A549 (cell line): ENCODE measurements at regions not wholly inside any gene's neighbourhood (a gene's known extent, or its start where the extent isn't known, plus 50 kb on each side); places are given as distances from the start of the nearest gene placed in this dataset.

ENCODE experiments used
- ATAC-seq, 2 experiments: fragments of 200-7000 bp in 1 of 2; fragments of >200 bp in 1 of 2; cut with Nextera tagmentation in 1 of 2; cut with Tn5 transposase in 1 of 2; 3 replicates each; pipeline versions ENCODE4 v1.8.0 to v1.9.1; 2018 to 2020; ENCODE audit warnings: mild to moderate bottlenecking in 1 of 2, moderate library complexity in 1 of 2
- CTCF ChIA-PET: fragments of 300-600 bp; sonication (Branson Sonifier 250); formaldehyde crosslinking; extraction: SDS; loops from one replicate; lab custom pipeline; 2021; ENCODE audit warnings: antibody characterized with exemption, inconsistent platforms; lab: Yijun Ruan, JAX
- POLR2A ChIA-PET: fragments of 350-600 bp; formaldehyde crosslinking; extraction: SDS; loops from one replicate; lab custom pipeline; 2021; ENCODE audit warnings: antibody characterized with exemption, inconsistent platforms; lab: Yijun Ruan, JAX
- DNase-seq, 2 experiments: peaks; one replicate each; pipeline versions ENCODE4 v3.0.0 to v3.0.0-alpha.2; 2011 to 2016; ENCODE audit warnings: low read depth in 1 of 2, low spot score in 1 of 2
- FAIRE-seq: peaks from 2 replicates; lab custom pipeline; 2011; peaks lifted over from hg19 to GRCh38; lab: Jason Lieb, UNC
- H3K27ac ChIP-seq, 2 experiments: fragments of >200 bp; sonication (Bioruptor Twin); formaldehyde crosslinking; 3 replicates each; pipeline ENCODE4 v1.5.1; 2016 to 2017
- H3K4me1 ChIP-seq: fragments of >200 bp; sonication (Bioruptor Twin); formaldehyde crosslinking; 3 replicates; pipeline ENCODE4 v1.6.1; 2016
- H3K4me2 ChIP-seq: fragments of >200 bp; sonication (Bioruptor Twin); formaldehyde crosslinking; 3 replicates; pipeline ENCODE4 v1.6.1; 2016
- H3K4me3 ChIP-seq: fragments of >200 bp; sonication (Bioruptor Twin); formaldehyde crosslinking; 3 replicates; pipeline ENCODE4 v1.5.1; 2016
- H3K9me3 ChIP-seq: fragments of >200 bp; sonication (Bioruptor Twin); formaldehyde crosslinking; 3 replicates; pipeline ENCODE4 v1.6.1; 2016
- ATOH8 ChIP-seq: fragments of 250-450 bp; sonication (Bioruptor Pico); IDR thresholded peaks from 2 replicates; pipeline ENCODE4 v1.5.0; 2020; ENCODE audit warnings: low read depth, mild to moderate bottlenecking, moderate library complexity
- CBX2 ChIP-seq: fragments of 200-600 bp; sonication (generic); IDR thresholded peaks from 2 replicates; pipeline ENCODE4 v1.6.1; 2016; ENCODE audit warnings: low read depth, mild to moderate bottlenecking, borderline replicate concordance
- CBX8 ChIP-seq: fragments of 200-600 bp; sonication (generic); IDR thresholded peaks from 2 replicates; pipeline ENCODE4 v1.6.1; 2016
- CHD4 ChIP-seq: fragments of 200-600 bp; sonication (generic); IDR thresholded peaks from 2 replicates; pipeline ENCODE4 v1.6.1; 2016; ENCODE audit warnings: antibody characterized with exemption, mild to moderate bottlenecking, borderline replicate concordance
- CTCF ChIP-seq: fragments of >200 bp; sonication (Bioruptor Twin); formaldehyde crosslinking; IDR thresholded peaks from 3 replicates; pipeline ENCODE4 v1.5.1; 2016
- E2F6 ChIP-seq: IDR thresholded peaks from 2 replicates; pipeline ENCODE4 v1.6.1; 2012; ENCODE audit warnings: low read depth, borderline replicate concordance
- EHMT2 ChIP-seq: fragments of 200-600 bp; sonication (generic); IDR thresholded peaks from 2 replicates; pipeline ENCODE4 v1.6.1; 2016; ENCODE audit warnings: antibody characterized with exemption, low read depth, mild to moderate bottlenecking, moderate library complexity
- GATA3 ChIP-seq: IDR thresholded peaks from 2 replicates; pipeline ENCODE4 v1.6.1; 2012; ENCODE audit warnings: borderline replicate concordance
- HDAC2 ChIP-seq: fragments of 200-600 bp; sonication (generic); IDR thresholded peaks from 2 replicates; pipeline ENCODE4 v1.6.1; 2016
- JUN ChIP-seq, 2 experiments: fragments of >200 bp; sonication (Bioruptor Twin); formaldehyde crosslinking; IDR thresholded peaks; 2 replicates in 1 of 2; 3 replicates in 1 of 2; pipeline ENCODE4 v1.6.1; 2016 to 2017
- KDM1A ChIP-seq: fragments of 200-600 bp; sonication (generic); IDR thresholded peaks from 2 replicates; pipeline ENCODE4 v1.6.1; 2016; ENCODE audit warnings: low read depth, mild to moderate bottlenecking
- MAX ChIP-seq: IDR thresholded peaks from 2 replicates; pipeline ENCODE4 v1.6.1; 2012
- NPAS2 ChIP-seq: fragments of 250-450 bp; sonication (Bioruptor Pico); IDR thresholded peaks from 2 replicates; pipeline ENCODE4 v1.8.0; 2022; ENCODE audit warnings: mild to moderate bottlenecking, moderate library complexity, borderline replicate concordance
- POLR2A ChIP-seq: IDR thresholded peaks from 2 replicates; pipeline ENCODE4 v1.6.1; 2012; ENCODE audit warnings: mild to moderate bottlenecking, low read length
- RAD21 ChIP-seq, 2 experiments: fragments of >200 bp in 1 of 2; sonication (Bioruptor Twin) in 1 of 2; formaldehyde crosslinking in 1 of 2; IDR thresholded peaks in 1 of 2; conservative IDR thresholded peaks in 1 of 2; 2 replicates in 1 of 2; 3 replicates in 1 of 2; pipeline ENCODE4 v1.6.1; 2012 to 2018; ENCODE audit warnings: inconsistent platforms in 1 of 2
- RARB ChIP-seq: fragments of 250-450 bp; sonication (Bioruptor Pico); IDR thresholded peaks from 2 replicates; pipeline ENCODE4 v1.8.0; 2021; ENCODE audit warnings: mild to moderate bottlenecking, moderate library complexity
- REST ChIP-seq: fragments of 200-600 bp; sonication (generic); IDR thresholded peaks from 2 replicates; pipeline ENCODE4 v1.6.1; 2016; ENCODE audit warnings: antibody characterized with exemption, mild to moderate bottlenecking, moderate library complexity
- RFX5 ChIP-seq: fragments of 450-650 bp; IDR thresholded peaks from 2 replicates; pipeline ENCODE4 v1.7.1; 2014; ENCODE audit warnings: antibody characterized with exemption, mild to moderate bottlenecking, moderate library complexity
- ZC3H11A ChIP-seq: fragments of 450-650 bp; IDR thresholded peaks from 2 replicates; pipeline ENCODE4 v1.6.1; 2014; ENCODE audit warnings: antibody characterized with exemption, mild to moderate bottlenecking
- ZFP36 ChIP-seq: fragments of 450-650 bp; IDR thresholded peaks from 2 replicates; pipeline ENCODE4 v1.6.1; 2014; ENCODE audit warnings: borderline replicate concordance; ENCODE audit not compliant: partially characterized antibody
- ZSCAN20 ChIP-seq: fragments of 250-450 bp; sonication (Bioruptor Pico); IDR thresholded peaks from 2 replicates; pipeline ENCODE4 v1.8.0; 2022; ENCODE audit warnings: mild to moderate bottlenecking, moderate library complexity
- WGBS: methylation state at CpG from one replicate; pipeline ENCODE4 v1.1.6; 2017; ENCODE audit errors: missing lambda C conversion rate; 5-methylcytosine and 5-hydroxymethylcytosine counted together
- TF ChIP-seq, protein P1 (sequence below): fragments of 150-350 bp; IDR thresholded peaks from 2 replicates; pipeline ENCODE4 v1.6.1; 2014; ENCODE audit warnings: low read depth, mild to moderate bottlenecking, low read length
- TF ChIP-seq, protein P2 (sequence below): fragments of >200 bp; sonication (Bioruptor Twin); formaldehyde crosslinking; IDR thresholded peaks from 3 replicates; pipeline ENCODE4 v1.6.1; 2016
- TF ChIP-seq, protein P3 (sequence below): IDR thresholded peaks from 2 replicates; pipeline ENCODE4 v1.6.1; 2012

- no peaks in the 10 kb centered on the region for H3K4me1 ChIP-seq
- H3K9me3 ChIP-seq, result no peaks in the 10 kb centered on the region
- no peak for ATAC-seq
- H3K4me3 ChIP-seq, result no peak overlapping the region
- TF ChIP-seq RAD21 (conservative IDR thresholded peaks at IDR 0.05 in 1 of 2, IDR thresholded peaks at IDR 0.05 in 1 of 2), result no peak
- no peak for TF ChIP-seq GATA3
- TF ChIP-seq RFX5, result no peak
- TF ChIP-seq, protein P1, sequence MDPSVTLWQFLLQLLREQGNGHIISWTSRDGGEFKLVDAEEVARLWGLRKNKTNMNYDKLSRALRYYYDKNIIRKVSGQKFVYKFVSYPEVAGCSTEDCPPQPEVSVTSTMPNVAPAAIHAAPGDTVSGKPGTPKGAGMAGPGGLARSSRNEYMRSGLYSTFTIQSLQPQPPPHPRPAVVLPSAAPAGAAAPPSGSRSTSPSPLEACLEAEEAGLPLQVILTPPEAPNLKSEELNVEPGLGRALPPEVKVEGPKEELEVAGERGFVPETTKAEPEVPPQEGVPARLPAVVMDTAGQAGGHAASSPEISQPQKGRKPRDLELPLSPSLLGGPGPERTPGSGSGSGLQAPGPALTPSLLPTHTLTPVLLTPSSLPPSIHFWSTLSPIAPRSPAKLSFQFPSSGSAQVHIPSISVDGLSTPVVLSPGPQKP, result no peak
- no peak for TF ChIP-seq JUN (IDR thresholded peaks at IDR 0.05)
- TF ChIP-seq HDAC2, result no peak
- TF ChIP-seq ZFP36, result no peak
- TF ChIP-seq KDM1A, result no peak
- no peak for TF ChIP-seq MAX
- TF ChIP-seq RARB (CRISPR knock-in tag), result no peak
- TF ChIP-seq, protein P2, sequence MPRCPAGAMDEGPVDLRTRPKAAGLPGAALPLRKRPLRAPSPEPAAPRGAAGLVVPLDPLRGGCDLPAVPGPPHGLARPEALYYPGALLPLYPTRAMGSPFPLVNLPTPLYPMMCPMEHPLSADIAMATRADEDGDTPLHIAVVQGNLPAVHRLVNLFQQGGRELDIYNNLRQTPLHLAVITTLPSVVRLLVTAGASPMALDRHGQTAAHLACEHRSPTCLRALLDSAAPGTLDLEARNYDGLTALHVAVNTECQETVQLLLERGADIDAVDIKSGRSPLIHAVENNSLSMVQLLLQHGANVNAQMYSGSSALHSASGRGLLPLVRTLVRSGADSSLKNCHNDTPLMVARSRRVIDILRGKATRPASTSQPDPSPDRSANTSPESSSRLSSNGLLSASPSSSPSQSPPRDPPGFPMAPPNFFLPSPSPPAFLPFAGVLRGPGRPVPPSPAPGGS, result no peak
- TF ChIP-seq CHD4, result no peak
- H3K27ac ChIP-seq, result no peak overlapping the region
- 84% methylated on average over 4 of the region's 4 CpGs for WGBS
- CTCF ChIA-PET, result no interaction called here
- no peak for DNase-seq
- POLR2A ChIA-PET, result no interaction called here
- H3K4me2 ChIP-seq, result no peak overlapping the region
- no peak for FAIRE-seq
Measured at GRCh38 chr14:71621276-71621675, 311.0 kb upstream of the RGS6 start.

GRCh38 chr14:71621980-71622605 lies 310.1 kb upstream of the RGS6 start:
- H3K4me3 ChIP-seq, result no peak overlapping the region
- WGBS, result 60% methylated on average over 4 of the region's 4 CpGs
- ChIA-PET CTCF (interaction anchor here (1.4 kb wide), 1 partner anchor 131 kb away, joined by 4 read pairs; no protein-coding TSS in a partner anchor), POLR2A (no interaction called here)
- no peak overlapping the region for H3K27ac ChIP-seq
- ATAC-seq, result no peak
- DNase-seq, result no peak
- H3K4me1 ChIP-seq, result no peaks in the 10 kb centered on the region
- no peaks in the 10 kb centered on the region for H3K9me3 ChIP-seq
- no peak overlapping the region for H3K4me2 ChIP-seq
- FAIRE-seq, result no peak
- TF ChIP-seq ATOH8 (CRISPR knock-in tag) (no peak), REST (no peak), CTCF (no peak), ZFP36 (no peak), ZSCAN20 (CRISPR knock-in tag) (no peak), E2F6 (no peak), EHMT2 (no peak), NPAS2 (no peak), CBX2 (no peak), POLR2A (no peak), ZC3H11A (no peak), CBX8 (no peak), RARB (CRISPR knock-in tag) (no peak)
- TF ChIP-seq, protein P2, result no peak
- TF ChIP-seq, protein P3, sequence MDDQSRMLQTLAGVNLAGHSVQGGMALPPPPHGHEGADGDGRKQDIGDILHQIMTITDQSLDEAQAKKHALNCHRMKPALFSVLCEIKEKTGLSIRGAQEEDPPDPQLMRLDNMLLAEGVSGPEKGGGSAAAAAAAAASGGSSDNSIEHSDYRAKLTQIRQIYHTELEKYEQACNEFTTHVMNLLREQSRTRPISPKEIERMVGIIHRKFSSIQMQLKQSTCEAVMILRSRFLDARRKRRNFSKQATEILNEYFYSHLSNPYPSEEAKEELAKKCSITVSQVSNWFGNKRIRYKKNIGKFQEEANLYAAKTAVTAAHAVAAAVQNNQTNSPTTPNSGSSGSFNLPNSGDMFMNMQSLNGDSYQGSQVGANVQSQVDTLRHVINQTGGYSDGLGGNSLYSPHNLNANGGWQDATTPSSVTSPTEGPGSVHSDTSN, result no peak
